ENCODE measurements at regions not wholly inside any gene's neighbourhood (a gene's known extent, or its start where the extent isn't known, plus 50 kb on each side); places are given as distances from the start of the nearest gene placed in this dataset.

DNA sequence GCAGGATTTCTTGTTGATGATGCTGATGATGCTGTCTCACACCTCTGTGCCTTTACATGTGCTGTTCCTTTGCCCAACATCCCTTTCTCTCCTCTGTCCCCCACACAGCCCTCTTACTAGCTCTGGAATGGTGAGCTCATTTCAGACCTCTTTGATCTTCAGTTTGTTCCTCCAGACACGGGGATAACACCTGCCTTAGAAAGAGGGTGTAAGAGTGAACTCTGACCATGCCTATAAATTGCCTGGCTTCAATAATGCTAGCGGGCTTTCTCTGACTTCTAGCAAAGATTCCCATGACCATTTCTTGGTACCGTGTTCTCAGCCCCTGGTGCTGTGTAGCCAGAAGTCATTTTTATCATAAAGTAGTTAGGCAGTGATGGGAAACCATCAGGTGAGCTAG is 55.9 kb upstream of the DRD2 start:
- no peak for TF ChIP-seq SRF (IDR thresholded peaks at IDR 0.05; ENCODE audit: low read depth, low read length)
- TF ChIP-seq MAX (IDR thresholded peaks at IDR 0.05): no peak
- TF ChIP-seq, protein P1, sequence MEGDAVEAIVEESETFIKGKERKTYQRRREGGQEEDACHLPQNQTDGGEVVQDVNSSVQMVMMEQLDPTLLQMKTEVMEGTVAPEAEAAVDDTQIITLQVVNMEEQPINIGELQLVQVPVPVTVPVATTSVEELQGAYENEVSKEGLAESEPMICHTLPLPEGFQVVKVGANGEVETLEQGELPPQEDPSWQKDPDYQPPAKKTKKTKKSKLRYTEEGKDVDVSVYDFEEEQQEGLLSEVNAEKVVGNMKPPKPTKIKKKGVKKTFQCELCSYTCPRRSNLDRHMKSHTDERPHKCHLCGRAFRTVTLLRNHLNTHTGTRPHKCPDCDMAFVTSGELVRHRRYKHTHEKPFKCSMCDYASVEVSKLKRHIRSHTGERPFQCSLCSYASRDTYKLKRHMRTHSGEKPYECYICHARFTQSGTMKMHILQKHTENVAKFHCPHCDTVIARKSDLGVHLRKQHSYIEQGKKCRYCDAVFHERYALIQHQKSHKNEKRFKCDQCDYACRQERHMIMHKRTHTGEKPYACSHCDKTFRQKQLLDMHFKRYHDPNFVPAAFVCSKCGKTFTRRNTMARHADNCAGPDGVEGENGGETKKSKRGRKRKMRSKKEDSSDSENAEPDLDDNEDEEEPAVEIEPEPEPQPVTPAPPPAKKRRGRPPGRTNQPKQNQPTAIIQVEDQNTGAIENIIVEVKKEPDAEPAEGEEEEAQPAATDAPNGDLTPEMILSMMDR (IDR thresholded peaks at IDR 0.05; ENCODE audit: control extremely low read depth in 1 of 3, insufficient read depth in 1 of 3, low read depth in 1 of 3, low read length in 3 of 3): no peak
- TF ChIP-seq BACH1 (IDR thresholded peaks at IDR 0.05; ENCODE audit: low read length): no peak
- no peak for TF ChIP-seq JUND (IDR thresholded peaks at IDR 0.05; ENCODE audit: low read length)
- TF ChIP-seq POLR2AphosphoS5 (IDR thresholded peaks at IDR 0.05; ENCODE audit: low read depth, low read length): no peak
- TF ChIP-seq RFX5 (IDR thresholded peaks at IDR 0.05; ENCODE audit: borderline replicate concordance, low read depth, low read length): no peak
- no peak for TF ChIP-seq EP300 (IDR thresholded peaks at IDR 0.05; ENCODE audit: borderline replicate concordance in 1 of 2, low read depth in 2 of 2, low read length in 2 of 2)
- no peak for TF ChIP-seq TAF1 (IDR thresholded peaks at IDR 0.05; ENCODE audit: low read depth, low read length)
- no peak for TF ChIP-seq NRF1 (IDR thresholded peaks at IDR 0.05; ENCODE audit: low read depth, low read length)
- no peak for TF ChIP-seq CBX5 (IDR thresholded peaks at IDR 0.05; ENCODE audit: low read depth, low read length)
- TF ChIP-seq TBP (IDR thresholded peaks at IDR 0.05; ENCODE audit: low read depth, low read length): no peak
- no peak for TF ChIP-seq RAD21 (IDR thresholded peaks at IDR 0.05 in 1 of 2, conservative IDR thresholded peaks at IDR 0.05 in 1 of 2; ENCODE audit: low read depth in 2 of 2, low read length in 2 of 2)

Measured in H1 (cell line).